Neuronal stem cell (in vitro differentiated cells): ENCODE measurements at regions not wholly inside any gene's neighbourhood (a gene's known extent, or its start where the extent isn't known, plus 50 kb on each side); places are given as distances from the start of the nearest gene placed in this dataset.

Source experiments
- DNase-seq: peaks from one replicate; pipeline ENCODE4 v3.0.0-alpha.2; 2013; ENCODE audit warnings: low spot score
- H2AFZ ChIP-seq: one replicate; pipeline ENCODE4 v1.6.1; 2013; ENCODE audit warnings: mild to moderate bottlenecking, low read length, inconsistent platforms
- H2AK5ac ChIP-seq: 2 replicates; pipeline ENCODE4 v1.6.1; 2013; ENCODE audit warnings: low read depth, mild to moderate bottlenecking, inconsistent platforms, low read length, moderate library complexity, mixed read lengths
- H2BK120ac ChIP-seq: 2 replicates; pipeline ENCODE4 v1.6.1; 2013; ENCODE audit warnings: low read depth, mild to moderate bottlenecking, inconsistent platforms, low read length, moderate library complexity, mixed read lengths
- H2BK12ac ChIP-seq: one replicate; pipeline ENCODE4 v1.6.1; 2013; ENCODE audit warnings: low read length, inconsistent platforms
- H2BK15ac ChIP-seq: 2 replicates; pipeline ENCODE4 v1.6.1; 2013; ENCODE audit warnings: mild to moderate bottlenecking, low read length, inconsistent platforms, mixed read lengths
- H2BK5ac ChIP-seq: one replicate; pipeline ENCODE4 v1.6.1; 2013; ENCODE audit warnings: inconsistent platforms, mild to moderate bottlenecking, low read length, moderate library complexity
- H3K14ac ChIP-seq: one replicate; pipeline ENCODE4 v1.6.1; 2013; ENCODE audit warnings: low read length, inconsistent platforms
- H3K18ac ChIP-seq: 2 replicates; pipeline ENCODE4 v1.6.1; 2013; ENCODE audit warnings: low read length, inconsistent platforms
- H3K23ac ChIP-seq: 2 replicates; pipeline ENCODE4 v1.6.1; 2013; ENCODE audit warnings: low read depth, mild to moderate bottlenecking, mixed read lengths, low read length, inconsistent platforms; ENCODE audit not compliant: poor library complexity
- H3K27ac ChIP-seq: replicated peaks from 3 replicates; pipeline ENCODE4 v1.5.1; 2013; ENCODE audit warnings: low read length, inconsistent platforms
- H3K27me3 ChIP-seq, 3 experiments: 2 replicates each; pipeline ENCODE4 v1.6.1; 2013; ENCODE audit warnings: low read length in 3 of 3, mild to moderate bottlenecking in 2 of 3, inconsistent platforms in 1 of 3, low read depth in 1 of 3, mixed read lengths in 1 of 3, moderate library complexity in 1 of 3; ENCODE audit not compliant: control insufficient read depth in 3 of 3, insufficient read depth in 3 of 3
- H3K36me3 ChIP-seq, 2 donors: replicated peaks in 1 of 2; 2 replicates each; pipeline ENCODE4 v1.6.1; 2013; ENCODE audit warnings: low read length in 2 of 2; ENCODE audit not compliant: control insufficient read depth in 2 of 2, insufficient read depth in 2 of 2
- H3K4ac ChIP-seq: 2 replicates; pipeline ENCODE4 v1.6.1; 2013; ENCODE audit warnings: inconsistent platforms, mild to moderate bottlenecking, low read length, moderate library complexity
- H3K4me1 ChIP-seq, 2 donors: 1 replicate in 1 of 2; 2 replicates in 1 of 2; pipeline ENCODE4 v1.6.1; 2013; ENCODE audit warnings: low read length in 2 of 2, low read depth in 1 of 2; ENCODE audit not compliant: control insufficient read depth in 2 of 2, insufficient read depth in 1 of 2
- H3K4me2 ChIP-seq: one replicate; pipeline ENCODE4 v1.6.1; 2013; ENCODE audit warnings: mild to moderate bottlenecking, low read length, inconsistent platforms; ENCODE audit not compliant: insufficient read depth, poor library complexity, severe bottlenecking
- H3K4me3 ChIP-seq, 2 donors: 2 replicates each; pipeline ENCODE4 v1.5.1; 2013; ENCODE audit warnings: low read length in 2 of 2, mild to moderate bottlenecking in 2 of 2, inconsistent platforms in 1 of 2, moderate library complexity in 1 of 2
- H3K79me1 ChIP-seq: one replicate; pipeline ENCODE4 v1.6.1; 2013; ENCODE audit warnings: low read depth, mild to moderate bottlenecking, inconsistent platforms, low read length, moderate library complexity
- H3K9ac ChIP-seq: one replicate; pipeline ENCODE4 v1.6.1; 2013; ENCODE audit warnings: mild to moderate bottlenecking, low read depth, low read length, inconsistent platforms; ENCODE audit not compliant: poor library complexity
- H3K9me3 ChIP-seq, 2 donors: replicated peaks in 1 of 2; 2 replicates each; pipeline versions ENCODE3 to v1.6.1; 2013; ENCODE audit warnings: low read length in 2 of 2, mild to moderate bottlenecking in 2 of 2, inconsistent platforms in 1 of 2, low read depth in 1 of 2, mixed read lengths in 1 of 2, moderate library complexity in 1 of 2; ENCODE audit not compliant: control insufficient read depth in 2 of 2, insufficient read depth in 1 of 2
- H4K8ac ChIP-seq: one replicate; pipeline ENCODE4 v1.6.1; 2013; ENCODE audit warnings: low read depth, mild to moderate bottlenecking, inconsistent platforms, low read length, moderate library complexity
- H4K91ac ChIP-seq: one replicate; pipeline ENCODE4 v1.6.1; 2013; ENCODE audit warnings: low read length, low read depth, mild to moderate bottlenecking, inconsistent platforms; ENCODE audit not compliant: poor library complexity
- WGBS, 2 donors: extraction: QIAGEN DNeasy Blood & Tissue Kit; methylation state at CpG; one replicate each; pipeline ENCODE4 v1.1.7; 2013; ENCODE audit warnings: missing lambda C conversion rate in 2 of 2, mixed read lengths in 1 of 2; ENCODE audit not compliant: insufficient read length in 2 of 2, insufficient replicate concordance in 1 of 2; ENCODE audit errors: extremely low coverage in 2 of 2; 5-methylcytosine and 5-hydroxymethylcytosine counted together

DNA sequence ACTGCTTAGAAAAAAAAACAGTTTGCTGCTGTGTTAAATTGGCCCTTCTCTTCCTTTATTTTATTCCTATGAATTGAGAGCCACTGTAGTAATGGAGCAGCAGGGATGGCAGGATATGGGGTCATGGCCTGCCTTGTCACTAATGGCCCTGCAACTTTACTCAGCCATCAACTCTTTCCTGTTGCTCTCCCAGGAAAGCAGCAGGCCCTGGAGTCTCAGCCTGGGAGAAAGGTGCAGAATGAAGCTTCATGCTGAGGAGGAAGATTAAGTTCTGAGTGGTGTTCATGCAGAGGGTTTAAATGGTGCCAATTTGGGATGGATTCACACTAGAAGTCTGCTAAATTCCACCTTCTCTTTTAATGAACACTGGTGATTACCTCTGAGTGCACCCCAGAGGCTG is 285.6 kb downstream of the GPAT3 start:
- H3K27me3 ChIP-seq = no peaks in the 10 kb centered on the region
- peaks cover 0 to 4% of the 10 kb centered on the region in 2 donors for H3K9me3 ChIP-seq

GRCh38 chr4:83819582-83819981 is 283.7 kb downstream of the GPAT3 start:
- Histone ChIP-seq H3K4ac (no peak overlapping the region), H3K9ac (no peak overlapping the region), H3K4me2 (no peak overlapping the region), H3K27ac (no peak overlapping the region), H3K9me3 (peaks cover 0 to 4% of the 10 kb centered on the region in 2 donors), H3K4me3 (no peak overlapping the region), H3K79me1 (no peaks in the 10 kb centered on the region), H3K4me1 (peaks cover 0 to 1% of the 10 kb centered on the region in 2 donors), H4K8ac (no peak overlapping the region), H2AK5ac (no peak overlapping the region), H3K23ac (no peak overlapping the region), H2BK12ac (no peak overlapping the region), H3K14ac (no peak overlapping the region), H3K36me3 (no peaks in the 10 kb centered on the region), H3K18ac (no peak overlapping the region), H2BK5ac (no peak overlapping the region), H2BK15ac (no peak overlapping the region), H2AFZ (no peak overlapping the region), H2BK120ac (no peak overlapping the region), H4K91ac (no peak overlapping the region), H3K27me3 (no peaks in the 10 kb centered on the region)
- DNase-seq = no peak
- WGBS, 2 donors = no CpG with 5 or more reads among the region's 1 CpG

More for the DNA sequence above, 285.6 kb downstream of the GPAT3 start:
- peaks cover 0 to 1% of the 10 kb centered on the region in 2 donors for H3K4me1 ChIP-seq
- H2BK15ac ChIP-seq = no peak overlapping the region
- DNase-seq = no peak
- H2BK12ac ChIP-seq = no peak overlapping the region
- H3K14ac ChIP-seq = no peak overlapping the region
- no peak overlapping the region for H3K18ac ChIP-seq
- no peak overlapping the region for H3K4me3 ChIP-seq
- no peak overlapping the region for H3K4me2 ChIP-seq
- no peak overlapping the region for H3K27ac ChIP-seq
- no peak overlapping the region for H2BK120ac ChIP-seq
- no peak overlapping the region for H3K9ac ChIP-seq
- H3K79me1 ChIP-seq = no peaks in the 10 kb centered on the region
- H3K4ac ChIP-seq = no peak overlapping the region
- no peak overlapping the region for H4K8ac ChIP-seq
- H2BK5ac ChIP-seq = no peak overlapping the region
- H3K23ac ChIP-seq = no peak overlapping the region
- H4K91ac ChIP-seq = no peak overlapping the region
- H3K36me3 ChIP-seq = no peaks in the 10 kb centered on the region
- peak overlapping the region; percentile 32 for H2AFZ ChIP-seq
- no peak overlapping the region for H2AK5ac ChIP-seq

DNA sequence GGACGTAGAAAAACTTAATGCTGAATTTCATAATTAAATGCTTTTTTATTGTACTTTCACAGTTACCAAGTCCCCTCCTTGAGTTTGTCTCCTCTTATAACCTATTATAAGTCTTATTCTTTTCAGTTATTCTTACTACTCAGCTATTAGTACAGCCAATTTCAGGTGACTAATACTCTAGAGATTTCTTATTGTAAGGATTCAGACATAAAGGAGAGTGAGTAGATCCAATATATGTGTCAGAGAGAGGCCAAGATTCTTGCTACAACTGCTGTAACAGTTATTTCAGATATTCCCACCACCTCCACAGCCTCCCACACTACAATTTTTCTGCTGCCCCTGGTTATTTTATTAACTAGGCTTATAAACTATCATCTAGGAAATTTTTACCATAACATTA is 274.5 kb downstream of the GPAT3 start:
- WGBS, 2 donors = no CpG with 5 or more reads among the region's 1 CpG
- Histone ChIP-seq H3K9me3 (no peaks in the 10 kb centered on the region), H3K18ac (no peak overlapping the region), H4K8ac (no peak overlapping the region), H3K4me3 (no peak overlapping the region), H3K27me3 (peaks cover 0 to 3% (median 0%) of the 10 kb centered on the region in 3 experiments), H3K14ac (no peak overlapping the region), H2BK5ac (no peak overlapping the region), H2BK12ac (no peak overlapping the region), H3K4ac (no peak overlapping the region), H3K79me1 (no peaks in the 10 kb centered on the region), H2AFZ (no peak overlapping the region), H2BK120ac (no peak overlapping the region), H4K91ac (no peak overlapping the region), H2AK5ac (no peak overlapping the region), H2BK15ac (no peak overlapping the region), H3K23ac (no peak overlapping the region), H3K9ac (no peak overlapping the region), H3K27ac (no peak overlapping the region), H3K4me2 (no peak overlapping the region), H3K4me1 (no peaks in the 10 kb centered on the region), H3K36me3 (no peaks in the 10 kb centered on the region)
- DNase-seq = no peak

- Histone ChIP-seq H3K14ac (no peak overlapping the region), H2BK15ac (no peak overlapping the region), H3K4me1 (no peaks in the 10 kb centered on the region), H3K27me3 (peaks cover 0 to 3% (median 0%) of the 10 kb centered on the region in 3 experiments), H3K23ac (no peak overlapping the region), H3K4me2 (no peak overlapping the region), H2BK12ac (no peak overlapping the region), H2BK5ac (no peak overlapping the region), H2BK120ac (no peak overlapping the region), H3K36me3 (no peaks in the 10 kb centered on the region), H3K27ac (no peak overlapping the region), H4K91ac (no peak overlapping the region), H4K8ac (no peak overlapping the region), H3K9ac (no peak overlapping the region), H3K9me3 (no peaks in the 10 kb centered on the region), H3K79me1 (no peaks in the 10 kb centered on the region), H2AFZ (no peak overlapping the region), H2AK5ac (no peak overlapping the region), H3K4me3 (no peak overlapping the region), H3K4ac (no peak overlapping the region), H3K18ac (no peak overlapping the region)
- DNase-seq = no peak
- no CpG with 5 or more reads among the region's 2 CpGs for WGBS, 2 donors
Observed at GRCh38 chr4:83809581-83809980, 273.7 kb downstream of the GPAT3 start.
